ENCODE measurements at regions not wholly inside any gene's neighbourhood (a gene's known extent, or its start where the extent isn't known, plus 50 kb on each side); places are given as distances from the start of the nearest gene placed in this dataset.
A peak's percentile ranks its signal among the peaks of the same experiment; 100 is the strongest.

- TF ChIP-seq MTA1 (CRISPR knock-in tag; IDR thresholded peaks at IDR 0.05; ENCODE audit: borderline replicate concordance) (no peak), DNMT1 (CRISPR knock-in tag; IDR thresholded peaks at IDR 0.05) (peak; percentile 48; the same call in 1 of the 2 replicates), ZNF790 (CRISPR knock-in tag; IDR thresholded peaks at IDR 0.05; ENCODE audit: borderline replicate concordance) (no peak), TSC22D2 (CRISPR knock-in tag; IDR thresholded peaks at IDR 0.05; ENCODE audit: borderline replicate concordance) (no peak), ZNF235 (CRISPR knock-in tag; IDR thresholded peaks at IDR 0.05; ENCODE audit: borderline replicate concordance) (no peak), CHD2 (IDR thresholded peaks at IDR 0.05; ENCODE audit: low read depth, low read length) (no peak), TOPORS (CRISPR knock-in tag; IDR thresholded peaks at IDR 0.05) (0 out of 2 replicates have a peak, but pooled peaks have one; percentile 37), CENPT (CRISPR knock-in tag; IDR thresholded peaks at IDR 0.05; ENCODE audit: low read depth) (no peak), XBP1 (CRISPR knock-in tag; IDR thresholded peaks at IDR 0.05) (no peak), NCOR1 (IDR thresholded peaks at IDR 0.05; ENCODE audit: borderline replicate concordance, low read length) (no peak), NFIC (IDR thresholded peaks at IDR 0.05; ENCODE audit: low read length) (peak; percentile 13; the same call in 1 of the 2 replicates), NFKB2 (CRISPR knock-in tag; IDR thresholded peaks at IDR 0.05; ENCODE audit: borderline replicate concordance) (peak; percentile 58; the same call in 1 of the 2 replicates), ZNF878 (CRISPR knock-in tag; IDR thresholded peaks at IDR 0.05) (no peak), NKX3-1 (CRISPR knock-in tag; IDR thresholded peaks at IDR 0.05) (no peak)
- TF ChIP-seq, protein P1, sequence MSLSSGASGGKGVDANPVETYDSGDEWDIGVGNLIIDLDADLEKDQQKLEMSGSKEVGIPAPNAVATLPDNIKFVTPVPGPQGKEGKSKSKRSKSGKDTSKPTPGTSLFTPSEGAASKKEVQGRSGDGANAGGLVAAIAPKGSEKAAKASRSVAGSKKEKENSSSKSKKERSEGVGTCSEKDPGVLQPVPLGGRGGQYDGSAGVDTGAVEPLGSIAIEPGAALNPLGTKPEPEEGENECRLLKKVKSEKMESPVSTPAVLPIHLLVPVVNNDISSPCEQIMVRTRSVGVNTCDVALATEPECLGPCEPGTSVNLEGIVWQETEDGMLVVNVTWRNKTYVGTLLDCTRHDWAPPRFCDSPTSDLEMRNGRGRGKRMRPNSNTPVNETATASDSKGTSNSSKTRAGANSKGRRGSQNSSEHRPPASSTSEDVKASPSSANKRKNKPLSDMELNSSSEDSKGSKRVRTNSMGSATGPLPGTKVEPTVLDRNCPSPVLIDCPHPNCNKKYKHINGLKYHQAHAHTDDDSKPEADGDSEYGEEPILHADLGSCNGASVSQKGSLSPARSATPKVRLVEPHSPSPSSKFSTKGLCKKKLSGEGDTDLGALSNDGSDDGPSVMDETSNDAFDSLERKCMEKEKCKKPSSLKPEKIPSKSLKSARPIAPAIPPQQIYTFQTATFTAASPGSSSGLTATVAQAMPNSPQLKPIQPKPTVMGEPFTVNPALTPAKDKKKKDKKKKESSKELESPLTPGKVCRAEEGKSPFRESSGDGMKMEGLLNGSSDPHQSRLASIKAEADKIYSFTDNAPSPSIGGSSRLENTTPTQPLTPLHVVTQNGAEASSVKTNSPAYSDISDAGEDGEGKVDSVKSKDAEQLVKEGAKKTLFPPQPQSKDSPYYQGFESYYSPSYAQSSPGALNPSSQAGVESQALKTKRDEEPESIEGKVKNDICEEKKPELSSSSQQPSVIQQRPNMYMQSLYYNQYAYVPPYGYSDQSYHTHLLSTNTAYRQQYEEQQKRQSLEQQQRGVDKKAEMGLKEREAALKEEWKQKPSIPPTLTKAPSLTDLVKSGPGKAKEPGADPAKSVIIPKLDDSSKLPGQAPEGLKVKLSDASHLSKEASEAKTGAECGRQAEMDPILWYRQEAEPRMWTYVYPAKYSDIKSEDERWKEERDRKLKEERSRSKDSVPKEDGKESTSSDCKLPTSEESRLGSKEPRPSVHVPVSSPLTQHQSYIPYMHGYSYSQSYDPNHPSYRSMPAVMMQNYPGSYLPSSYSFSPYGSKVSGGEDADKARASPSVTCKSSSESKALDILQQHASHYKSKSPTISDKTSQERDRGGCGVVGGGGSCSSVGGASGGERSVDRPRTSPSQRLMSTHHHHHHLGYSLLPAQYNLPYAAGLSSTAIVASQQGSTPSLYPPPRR (CRISPR knock-in tag; IDR thresholded peaks at IDR 0.05; ENCODE audit: borderline replicate concordance): no peak
- TF ChIP-seq, protein P2, sequence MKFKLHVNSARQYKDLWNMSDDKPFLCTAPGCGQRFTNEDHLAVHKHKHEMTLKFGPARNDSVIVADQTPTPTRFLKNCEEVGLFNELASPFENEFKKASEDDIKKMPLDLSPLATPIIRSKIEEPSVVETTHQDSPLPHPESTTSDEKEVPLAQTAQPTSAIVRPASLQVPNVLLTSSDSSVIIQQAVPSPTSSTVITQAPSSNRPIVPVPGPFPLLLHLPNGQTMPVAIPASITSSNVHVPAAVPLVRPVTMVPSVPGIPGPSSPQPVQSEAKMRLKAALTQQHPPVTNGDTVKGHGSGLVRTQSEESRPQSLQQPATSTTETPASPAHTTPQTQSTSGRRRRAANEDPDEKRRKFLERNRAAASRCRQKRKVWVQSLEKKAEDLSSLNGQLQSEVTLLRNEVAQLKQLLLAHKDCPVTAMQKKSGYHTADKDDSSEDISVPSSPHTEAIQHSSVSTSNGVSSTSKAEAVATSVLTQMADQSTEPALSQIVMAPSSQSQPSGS (CRISPR knock-in tag; IDR thresholded peaks at IDR 0.05): no peak
- TF ChIP-seq, protein P3, sequence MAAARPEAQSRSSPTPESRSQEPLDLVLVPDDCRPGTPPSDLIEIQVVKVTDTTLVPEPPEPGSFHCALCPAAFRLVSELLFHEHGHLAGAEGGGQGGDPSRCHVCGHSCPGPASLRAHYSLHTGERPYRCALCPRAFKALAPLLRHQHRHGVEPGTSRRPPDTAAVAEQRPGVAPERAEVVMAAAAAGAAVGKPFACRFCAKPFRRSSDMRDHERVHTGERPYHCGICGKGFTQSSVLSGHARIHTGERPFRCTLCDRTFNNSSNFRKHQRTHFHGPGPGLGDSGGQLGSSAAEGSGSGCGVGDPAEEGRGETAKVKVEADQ (CRISPR knock-in tag; IDR thresholded peaks at IDR 0.05; ENCODE audit: borderline replicate concordance): no peak
- TF ChIP-seq, protein P4, sequence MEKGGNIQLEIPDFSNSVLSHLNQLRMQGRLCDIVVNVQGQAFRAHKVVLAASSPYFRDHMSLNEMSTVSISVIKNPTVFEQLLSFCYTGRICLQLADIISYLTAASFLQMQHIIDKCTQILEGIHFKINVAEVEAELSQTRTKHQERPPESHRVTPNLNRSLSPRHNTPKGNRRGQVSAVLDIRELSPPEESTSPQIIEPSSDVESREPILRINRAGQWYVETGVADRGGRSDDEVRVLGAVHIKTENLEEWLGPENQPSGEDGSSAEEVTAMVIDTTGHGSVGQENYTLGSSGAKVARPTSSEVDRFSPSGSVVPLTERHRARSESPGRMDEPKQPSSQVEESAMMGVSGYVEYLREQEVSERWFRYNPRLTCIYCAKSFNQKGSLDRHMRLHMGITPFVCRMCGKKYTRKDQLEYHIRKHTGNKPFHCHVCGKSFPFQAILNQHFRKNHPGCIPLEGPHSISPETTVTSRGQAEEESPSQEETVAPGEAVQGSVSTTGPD (CRISPR knock-in tag; IDR thresholded peaks at IDR 0.05): no peak
- TF ChIP-seq, protein P5, sequence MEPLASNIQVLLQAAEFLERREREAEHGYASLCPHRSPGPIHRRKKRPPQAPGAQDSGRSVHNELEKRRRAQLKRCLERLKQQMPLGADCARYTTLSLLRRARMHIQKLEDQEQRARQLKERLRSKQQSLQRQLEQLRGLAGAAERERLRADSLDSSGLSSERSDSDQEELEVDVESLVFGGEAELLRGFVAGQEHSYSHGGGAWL (CRISPR knock-in tag; IDR thresholded peaks at IDR 0.05): peak; percentile 64; the same call in 1 of the 2 replicates
Measured at GRCh38 chr2:173448938-173449471, 94.3 kb downstream of the CDCA7 start (continued).

All from HepG2 (cell line).